HG02870 (cell line): ENCODE measurements at regions not wholly inside any gene's neighbourhood (a gene's known extent, or its start where the extent isn't known, plus 50 kb on each side); places are given as distances from the start of the nearest gene placed in this dataset.

Source experiments
- ATAC-seq: cut with Tn5 transposase; IDR thresholded peaks from one replicate; pipeline ENCODE4 v1.9.1; 2021; ENCODE audit warnings: mild to moderate bottlenecking, moderate library complexity; ENCODE audit not compliant: unreplicated experiment

- no peak for ATAC-seq
Observed at GRCh38 chr6:40759838-40760237, 172.7 kb upstream of the LRFN2 start.

- no peak for ATAC-seq
Observed at GRCh38 chr6:40759264-40759663, 172.1 kb upstream of the LRFN2 start.

- ATAC-seq, result no peak
Observed at GRCh38 chr6:40755749-40756452, 168.7 kb upstream of the LRFN2 start.

GRCh38 chr6:40755046-40755681 lies 168.0 kb upstream of the LRFN2 start:
- ATAC-seq, result no peak

GRCh38 chr6:40754461-40755045 lies 167.4 kb upstream of the LRFN2 start:
- ATAC-seq, result no peak

GRCh38 chr6:40753675-40754448 lies 166.7 kb upstream of the LRFN2 start:
- ATAC-seq, result no peak

- ATAC-seq, result no peak
Observed at GRCh38 chr6:40753048-40753447, 165.9 kb upstream of the LRFN2 start.

GRCh38 chr6:40744835-40745234 lies 157.7 kb upstream of the LRFN2 start:
- ATAC-seq, result no peak

- no peak for ATAC-seq
Observed at GRCh38 chr6:40743690-40744446, 156.7 kb upstream of the LRFN2 start.

GRCh38 chr6:40743226-40743625 lies 156.1 kb upstream of the LRFN2 start:
- no peak for ATAC-seq

GRCh38 chr6:40740518-40740917 lies 153.4 kb upstream of the LRFN2 start:
- ATAC-seq, result no peak

- ATAC-seq, result no peak
Observed at GRCh38 chr6:40738551-40739193, 151.5 kb upstream of the LRFN2 start.

GRCh38 chr6:40735521-40735920 lies 148.4 kb upstream of the LRFN2 start:
- ATAC-seq, result no peak

GRCh38 chr6:40735121-40735520 lies 148.0 kb upstream of the LRFN2 start:
- ATAC-seq, result no peak

- ATAC-seq, result no peak
Observed at GRCh38 chr6:40734607-40735006, 147.4 kb upstream of the LRFN2 start.

- ATAC-seq, result no peak
Observed at GRCh38 chr6:40733770-40734396, 146.7 kb upstream of the LRFN2 start.

GRCh38 chr6:40733290-40733689 lies 146.1 kb upstream of the LRFN2 start:
- ATAC-seq, result no peak

- ATAC-seq, result no peak
Observed at GRCh38 chr6:40732878-40733277, 145.7 kb upstream of the LRFN2 start.

- ATAC-seq, result no peak
Observed at GRCh38 chr6:40728643-40729042, 141.5 kb upstream of the LRFN2 start.

GRCh38 chr6:40727271-40727670 lies 140.1 kb upstream of the LRFN2 start:
- no peak for ATAC-seq
